ENCODE measurements at regions not wholly inside any gene's neighbourhood (a gene's known extent, or its start where the extent isn't known, plus 50 kb on each side); places are given as distances from the start of the nearest gene placed in this dataset.

GRCh38 chr2:6089474-6089873 is 397.3 kb downstream of the SOX11 start:
- Histone ChIP-seq H2BK5ac (ENCODE audit: insufficient read length, low read length) (no peak overlapping the region), H3K79me1 (ENCODE audit: insufficient read depth, low read depth, low read length, poor library complexity, severe bottlenecking) (no peaks in the 10 kb centered on the region), H4K20me1 (ENCODE audit: control insufficient read depth, insufficient read depth, insufficient read length) (no peaks in the 10 kb centered on the region), H4K91ac (ENCODE audit: insufficient read length, low read depth, low read length) (no peak overlapping the region), H2AFZ (ENCODE audit: low read length) (no peak overlapping the region), H3K4me1 (ENCODE audit: insufficient read depth, low read length) (no peaks in the 10 kb centered on the region), H3K4ac (ENCODE audit: low read depth, low read length) (no peak overlapping the region), H3K56ac (ENCODE audit: insufficient read length, low read depth, low read length) (no peak overlapping the region), H2BK20ac (ENCODE audit: low read depth, low read length, poor library complexity, severe bottlenecking) (no peak overlapping the region), H3K18ac (ENCODE audit: insufficient read length, low read depth, low read length) (no peak overlapping the region), H3T11ph (ENCODE audit: low read length) (no peak overlapping the region), H2AK5ac (ENCODE audit: insufficient read length, low read length) (no peak overlapping the region), H3K27ac (ENCODE audit: insufficient read length, low read depth, low read length) (no peak overlapping the region), H3K23me2 (ENCODE audit: insufficient read length, low read depth, low read length, poor library complexity, severe bottlenecking) (no peaks in the 10 kb centered on the region), H3K9me3 (ENCODE audit: control insufficient read depth, low read depth, low read length) (peaks cover 14% of the 10 kb centered on the region), H2BK15ac (ENCODE audit: low read depth, low read length) (no peak overlapping the region), H2BK12ac (ENCODE audit: insufficient read length, low read depth, low read length) (no peak overlapping the region), H3K27me3 (ENCODE audit: insufficient read depth, low read length) (no peaks in the 10 kb centered on the region), H3K79me2 (ENCODE audit: insufficient read depth, low read length) (no peaks in the 10 kb centered on the region), H3K14ac (ENCODE audit: insufficient read depth, low read length) (no peak overlapping the region), H3K9ac (ENCODE audit: extremely low read depth, insufficient read length, low read length) (no peak overlapping the region), H4K5ac (ENCODE audit: insufficient read length, low read depth, low read length) (no peak overlapping the region), H3K23ac (ENCODE audit: insufficient read length, low read depth, low read length) (no peak overlapping the region), H3K4me2 (ENCODE audit: insufficient read depth, insufficient read length, low read length) (no peak overlapping the region), H2BK120ac (ENCODE audit: low read depth, low read length, poor library complexity, severe bottlenecking) (no peak overlapping the region), H4K8ac (replicated peaks; ENCODE audit: insufficient read length, low read depth, low read length) (no peak overlapping the region)
- Mint-ChIP-seq H3K9me3 (peaks cover 25 to 29% of the 10 kb centered on the region in 2 experiments), H3K27ac (no peak overlapping the region), H3K27me3 (ENCODE audit: low read depth) (peaks cover 1% of the 10 kb centered on the region; the same call in 1 of the 2 replicates), H3K4me3 (no peak overlapping the region), H3K4me1 (peaks cover 18 to 19% of the 10 kb centered on the region in 2 experiments), H3K36me3 (ENCODE audit: insufficient read depth in 1 of 3, low read depth in 3 of 3) (peaks cover 12 to 23% (median 23%) of the 10 kb centered on the region in 3 experiments)
- TF ChIP-seq, protein P1, sequence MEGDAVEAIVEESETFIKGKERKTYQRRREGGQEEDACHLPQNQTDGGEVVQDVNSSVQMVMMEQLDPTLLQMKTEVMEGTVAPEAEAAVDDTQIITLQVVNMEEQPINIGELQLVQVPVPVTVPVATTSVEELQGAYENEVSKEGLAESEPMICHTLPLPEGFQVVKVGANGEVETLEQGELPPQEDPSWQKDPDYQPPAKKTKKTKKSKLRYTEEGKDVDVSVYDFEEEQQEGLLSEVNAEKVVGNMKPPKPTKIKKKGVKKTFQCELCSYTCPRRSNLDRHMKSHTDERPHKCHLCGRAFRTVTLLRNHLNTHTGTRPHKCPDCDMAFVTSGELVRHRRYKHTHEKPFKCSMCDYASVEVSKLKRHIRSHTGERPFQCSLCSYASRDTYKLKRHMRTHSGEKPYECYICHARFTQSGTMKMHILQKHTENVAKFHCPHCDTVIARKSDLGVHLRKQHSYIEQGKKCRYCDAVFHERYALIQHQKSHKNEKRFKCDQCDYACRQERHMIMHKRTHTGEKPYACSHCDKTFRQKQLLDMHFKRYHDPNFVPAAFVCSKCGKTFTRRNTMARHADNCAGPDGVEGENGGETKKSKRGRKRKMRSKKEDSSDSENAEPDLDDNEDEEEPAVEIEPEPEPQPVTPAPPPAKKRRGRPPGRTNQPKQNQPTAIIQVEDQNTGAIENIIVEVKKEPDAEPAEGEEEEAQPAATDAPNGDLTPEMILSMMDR (conservative IDR thresholded peaks at IDR 0.05) = no peak
- no peak for DNase-seq
- WGBS (ENCODE audit: extremely low coverage, insufficient read length, low lambda C conversion rate) = no CpG with 5 or more reads among the region's 3 CpGs

Measured in H9 (cell line).